Lower lobe of right lung (tissue), 2 donors: ENCODE measurements at regions not wholly inside any gene's neighbourhood (a gene's known extent, or its start where the extent isn't known, plus 50 kb on each side); places are given as distances from the start of the nearest gene placed in this dataset.

Source experiments
- ATAC-seq, 2 donors: fragments of 200-7000 bp; cut with Tn5 transposase; one replicate each; pipeline ENCODE4 v1.9.1; 2020 to 2022; ENCODE audit warnings: mild to moderate bottlenecking in 2 of 2, moderate library complexity in 2 of 2
- DNase-seq: peaks from one replicate; pipeline ENCODE4 v3.0.0-alpha.2; 2020
- H3K27ac ChIP-seq: fragments of 200-600 bp; one replicate; pipeline ENCODE4 v1.8.0; 2022
- H3K27me3 ChIP-seq: fragments of 200-600 bp; one replicate; pipeline ENCODE4 v1.8.0; 2022; ENCODE audit warnings: low read depth
- H3K36me3 ChIP-seq: fragments of 200-600 bp; one replicate; pipeline ENCODE4 v1.8.0; 2022; ENCODE audit warnings: mild to moderate bottlenecking
- H3K4me1 ChIP-seq: fragments of 200-600 bp; one replicate; pipeline ENCODE4 v1.8.0; 2022
- H3K4me3 ChIP-seq: fragments of 200-600 bp; one replicate; pipeline ENCODE4 v1.8.0; 2022; ENCODE audit warnings: mild to moderate bottlenecking
- H3K9me3 ChIP-seq: fragments of 200-600 bp; one replicate; pipeline ENCODE4 v1.8.0; 2022
- CTCF ChIP-seq: fragments of 200-600 bp; IDR thresholded peaks from one replicate; pipeline ENCODE4 v1.8.0; 2022; ENCODE audit warnings: antibody characterized with exemption, mild to moderate bottlenecking
- intact Hi-C: fragments of 100-400 bp; cut with DNase I; formaldehyde crosslinking; loops from one replicate; pipeline ENCODE4 v1.11.0; 2022
- donor health status: DM: no; HTN: yes; CAD: no; lungs with severe emphysema.

- Histone ChIP-seq H3K27me3 (no peaks in the 10 kb centered on the region), H3K27ac (no peak overlapping the region), H3K4me3 (no peak overlapping the region), H3K36me3 (no peaks in the 10 kb centered on the region), H3K4me1 (no peaks in the 10 kb centered on the region), H3K9me3 (no peaks in the 10 kb centered on the region)
- ATAC-seq (no peak), DNase-seq (no peak)
- no peak for TF ChIP-seq CTCF
- intact Hi-C loops = no loop called here
These were observed 55.0 kb upstream of the PKDCC start for GRCh38 chr2:41992671-41993434.

- TF ChIP-seq CTCF = no peak
- no peaks in the 10 kb centered on the region for H3K4me1 ChIP-seq
- H3K4me3 ChIP-seq = no peak overlapping the region
- no peak for DNase-seq
- H3K27me3 ChIP-seq = no peaks in the 10 kb centered on the region
- H3K27ac ChIP-seq = no peak overlapping the region
- H3K36me3 ChIP-seq = no peaks in the 10 kb centered on the region
- intact Hi-C loops = no loop called here
- no peaks in the 10 kb centered on the region for H3K9me3 ChIP-seq
- ATAC-seq = no peak
These were observed 54.3 kb upstream of the PKDCC start for GRCh38 chr2:41993435-41993925.

- H3K27me3 ChIP-seq = no peaks in the 10 kb centered on the region
- H3K9me3 ChIP-seq = no peaks in the 10 kb centered on the region
- H3K36me3 ChIP-seq = no peaks in the 10 kb centered on the region
- DNase-seq (no peak), ATAC-seq (peak in 1 of 2 donors; percentile 44)
- H3K4me1 ChIP-seq = no peaks in the 10 kb centered on the region
- no peak for TF ChIP-seq CTCF
- H3K4me3 ChIP-seq = no peak overlapping the region
- no peak overlapping the region for H3K27ac ChIP-seq
- intact Hi-C loops = no loop called here
These were observed 53.6 kb upstream of the PKDCC start for GRCh38 chr2:41994233-41994637.

GRCh38 chr2:41994661-41995060 lies 53.2 kb upstream of the PKDCC start:
- peak in 1 of 2 donors; percentile 12 for ATAC-seq
- TF ChIP-seq CTCF = no peak
- DNase-seq = no peak
- Histone ChIP-seq H3K27ac (no peak overlapping the region), H3K27me3 (no peaks in the 10 kb centered on the region), H3K36me3 (no peaks in the 10 kb centered on the region), H3K4me1 (no peaks in the 10 kb centered on the region), H3K9me3 (no peaks in the 10 kb centered on the region), H3K4me3 (no peak overlapping the region)
- intact Hi-C loops = no loop called here

- no peak for DNase-seq
- no peak for ATAC-seq
- H3K27ac ChIP-seq = no peak overlapping the region
- no peaks in the 10 kb centered on the region for H3K4me1 ChIP-seq
- intact Hi-C loops = no loop called here
- no peak for TF ChIP-seq CTCF
- no peaks in the 10 kb centered on the region for H3K27me3 ChIP-seq
- no peaks in the 10 kb centered on the region for H3K36me3 ChIP-seq
- H3K9me3 ChIP-seq = no peaks in the 10 kb centered on the region
- no peak overlapping the region for H3K4me3 ChIP-seq
These were observed 50.3 kb upstream of the PKDCC start for GRCh38 chr2:41997561-41997960.
